IMR-90 (cell line): ENCODE measurements at regions not wholly inside any gene's neighbourhood (a gene's known extent, or its start where the extent isn't known, plus 50 kb on each side); places are given as distances from the start of the nearest gene placed in this dataset.

Experiments used
- ATAC-seq: fragments of 200-7000 bp; cut with Tn5 transposase; 2 replicates; pipeline ENCODE4 v1.9.1; 2020; ENCODE audit warnings: low read depth, mild to moderate bottlenecking, moderate library complexity
- BruUV-seq: library from RNA; stranded (reverse); fragments of 400-500 nt; replicated peaks from 2 replicates; lab custom pipeline; 2021; lab: Mats Ljungman, UMichigan
- CTCF ChIA-PET: fragments of 300-600 bp; formaldehyde crosslinking; extraction: SDS; loops from one replicate; lab custom pipeline; 2021; ENCODE audit warnings: antibody characterized with exemption; lab: Yijun Ruan, JAX
- POLR2A ChIA-PET: fragments of 300-600 bp; sonication (Branson Sonifier 250); formaldehyde crosslinking; loops from one replicate; lab custom pipeline; 2022; ENCODE audit warnings: antibody characterized with exemption; ENCODE audit not compliant: unreplicated experiment; lab: Charles Lee
- DNase-seq: peaks from one replicate; pipeline ENCODE4 v3.0.0; 2013
- H2AFZ ChIP-seq: replicated peaks from 2 replicates; pipeline ENCODE3; 2013; ENCODE audit warnings: low read length, mild to moderate bottlenecking; ENCODE audit not compliant: poor library complexity
- H2AK5ac ChIP-seq: 2 replicates; pipeline ENCODE4 v1.6.1; 2013; ENCODE audit warnings: low read depth, low read length, inconsistent platforms
- H2AK9ac ChIP-seq: replicated peaks from 2 replicates; pipeline ENCODE3; 2013; ENCODE audit warnings: mild to moderate bottlenecking, low read depth, low read length, moderate library complexity; ENCODE audit not compliant: poor library complexity
- H2BK120ac ChIP-seq: 2 replicates; pipeline ENCODE4 v1.6.1; 2013; ENCODE audit warnings: low read depth, low read length, inconsistent platforms
- H2BK15ac ChIP-seq: 3 replicates; pipeline ENCODE4 v1.6.1; 2013; ENCODE audit warnings: low read depth, low read length, inconsistent platforms
- H2BK20ac ChIP-seq: 2 replicates; pipeline ENCODE4 v1.6.1; 2013; ENCODE audit warnings: low read depth, mild to moderate bottlenecking, inconsistent platforms, low read length, moderate library complexity
- H2BK5ac ChIP-seq: 2 replicates; pipeline ENCODE4 v1.6.1; 2013; ENCODE audit warnings: mild to moderate bottlenecking, low read depth, low read length, inconsistent platforms; ENCODE audit not compliant: poor library complexity, severe bottlenecking
- H3K14ac ChIP-seq: replicated peaks from 2 replicates; pipeline ENCODE4 v1.6.1; 2013; ENCODE audit warnings: low read depth, low read length, inconsistent platforms
- H3K18ac ChIP-seq: 2 replicates; pipeline ENCODE4 v1.6.1; 2013; ENCODE audit warnings: low read depth, low read length, control low read depth
- H3K23ac ChIP-seq: 2 replicates; pipeline ENCODE4 v1.6.1; 2013; ENCODE audit warnings: low read depth, low read length, inconsistent platforms
- H3K27ac ChIP-seq: 2 replicates; pipeline ENCODE4 v1.5.1; 2013; ENCODE audit warnings: mild to moderate bottlenecking, control low read depth, low read length; ENCODE audit not compliant: insufficient read depth
- H3K27me3 ChIP-seq: 2 replicates; pipeline ENCODE4 v1.6.1; 2013; ENCODE audit warnings: low read length; ENCODE audit not compliant: control insufficient read depth, insufficient read depth
- H3K36me3 ChIP-seq: 2 replicates; pipeline ENCODE4 v1.6.1; 2013; ENCODE audit warnings: low read length, mixed read lengths; ENCODE audit not compliant: control insufficient read depth, insufficient read depth
- H3K4ac ChIP-seq: 2 replicates; pipeline ENCODE4 v1.6.1; 2013; ENCODE audit warnings: low read depth, low read length, inconsistent platforms
- H3K4me1 ChIP-seq: 2 replicates; pipeline ENCODE4 v1.6.1; 2013; ENCODE audit warnings: low read length, mixed read lengths; ENCODE audit not compliant: control insufficient read depth, insufficient read depth
- H3K4me2 ChIP-seq: 2 replicates; pipeline ENCODE4 v1.6.1; 2013; ENCODE audit warnings: low read depth, mild to moderate bottlenecking, control low read depth, low read length, moderate library complexity
- H3K4me3 ChIP-seq: 2 replicates; pipeline ENCODE4 v1.5.1; 2013; ENCODE audit warnings: low read depth, mild to moderate bottlenecking, control low read depth, low read length, moderate library complexity; ENCODE audit not compliant: insufficient read depth
- H3K56ac ChIP-seq: 2 replicates; pipeline ENCODE4 v1.6.1; 2013; ENCODE audit warnings: low read length, inconsistent platforms; ENCODE audit not compliant: insufficient read depth; ENCODE audit errors: extremely low read depth
- H3K79me1 ChIP-seq, 2 experiments: 2 replicates each; pipeline ENCODE4 v1.6.1; 2013; ENCODE audit warnings: low read length in 2 of 2, inconsistent platforms in 1 of 2, low read depth in 1 of 2
- H3K9ac ChIP-seq: 2 replicates; pipeline ENCODE4 v1.6.1; 2013; ENCODE audit warnings: low read depth, low read length, control low read depth
- H3K9me1 ChIP-seq: 2 replicates; pipeline ENCODE4 v1.6.1; 2013; ENCODE audit warnings: low read length, inconsistent platforms; ENCODE audit not compliant: insufficient read depth
- H3K9me3 ChIP-seq: 2 replicates; pipeline ENCODE4 v1.6.1; 2013; ENCODE audit warnings: low read length; ENCODE audit not compliant: control insufficient read depth, insufficient read depth
- H4K20me1 ChIP-seq: 2 replicates; pipeline ENCODE4 v1.6.1; 2013; ENCODE audit warnings: low read length, inconsistent platforms; ENCODE audit not compliant: insufficient read depth
- H4K5ac ChIP-seq: 2 replicates; pipeline ENCODE4 v1.6.1; 2013; ENCODE audit warnings: mild to moderate bottlenecking, low read depth, low read length, control low read depth
- H4K8ac ChIP-seq, 2 experiments: 2 replicates each; pipeline ENCODE4 v1.6.1; 2013; ENCODE audit warnings: low read depth in 2 of 2, low read length in 2 of 2, control low read depth in 1 of 2, inconsistent platforms in 1 of 2
- H4K91ac ChIP-seq: 2 replicates; pipeline ENCODE4 v1.6.1; 2013; ENCODE audit warnings: low read depth, low read length, inconsistent platforms; ENCODE audit not compliant: insufficient read depth
- BHLHE40 ChIP-seq: fragments of 150-350 bp; IDR thresholded peaks from 2 replicates; pipeline ENCODE4 v1.6.1; 2016; ENCODE audit warnings: mild to moderate bottlenecking, low read depth, low read length
- CEBPB ChIP-seq: IDR thresholded peaks from 2 replicates; pipeline ENCODE4 v1.6.1; 2012; ENCODE audit warnings: low read depth, low read length, improper control_type of control experiment
- CHD1 ChIP-seq: IDR thresholded peaks from 2 replicates; pipeline ENCODE4 v1.6.1; 2012; ENCODE audit warnings: low read depth, low read length, improper control_type of control experiment
- CTCF ChIP-seq: conservative IDR thresholded peaks from 2 replicates; pipeline ENCODE4 v1.5.1; 2012; ENCODE audit warnings: mild to moderate bottlenecking, low read depth, low read length, improper control_type of control experiment
- FOS ChIP-seq: fragments of 150-350 bp; IDR thresholded peaks from 2 replicates; pipeline ENCODE4 v1.6.1; 2016; ENCODE audit warnings: low read depth, low read length
- MAFK ChIP-seq: IDR thresholded peaks from 2 replicates; pipeline ENCODE4 v1.6.1; 2012; ENCODE audit warnings: low read depth, low read length, improper control_type of control experiment
- MAZ ChIP-seq: IDR thresholded peaks from 2 replicates; pipeline ENCODE4 v1.6.1; 2012; ENCODE audit warnings: low read depth, mild to moderate bottlenecking, low read length, improper control_type of control experiment, moderate library complexity, borderline replicate concordance
- MXI1 ChIP-seq: IDR thresholded peaks from 2 replicates; pipeline ENCODE4 v1.6.1; 2012; ENCODE audit warnings: low read depth, mild to moderate bottlenecking, low read length, moderate library complexity, borderline replicate concordance
- NFE2L2 ChIP-seq: fragments of 150-350 bp; IDR thresholded peaks from 2 replicates; pipeline ENCODE4 v1.6.1; 2016; ENCODE audit warnings: low read depth, mild to moderate bottlenecking, low read length
- POLR2A ChIP-seq: IDR thresholded peaks from 2 replicates; pipeline ENCODE4 v1.6.1; 2012; ENCODE audit warnings: mild to moderate bottlenecking, low read depth, low read length
- RAD21 ChIP-seq: IDR thresholded peaks from 2 replicates; pipeline ENCODE4 v1.6.1; 2012; ENCODE audit warnings: low read length, improper control_type of control experiment
- RCOR1 ChIP-seq: IDR thresholded peaks from 2 replicates; pipeline ENCODE4 v1.6.1; 2012; ENCODE audit warnings: mild to moderate bottlenecking, low read length, improper control_type of control experiment; ENCODE audit not compliant: insufficient replicate concordance
- RFX5 ChIP-seq: IDR thresholded peaks from 2 replicates; pipeline ENCODE4 v1.8.0; 2012; ENCODE audit warnings: low read depth, mild to moderate bottlenecking, low read length, moderate library complexity
- SMC3 ChIP-seq: fragments of 150-350 bp; IDR thresholded peaks from 2 replicates; pipeline ENCODE4 v1.6.1; 2016; ENCODE audit warnings: low read depth, mild to moderate bottlenecking, antibody characterized with exemption, low read length, moderate library complexity
- WGBS, 2 experiments: methylation state at CpG; one replicate each; pipeline versions ENCODE4 v1.1.5 to v1.1.7; 2013; ENCODE audit warnings: missing lambda C conversion rate in 2 of 2; ENCODE audit not compliant: insufficient read length in 1 of 2; ENCODE audit errors: extremely low coverage in 2 of 2; 5-methylcytosine and 5-hydroxymethylcytosine counted together
- dilution Hi-C: fragments of 300-500 bp; cut with HindIII; formaldehyde crosslinking; loops from one replicate; pipeline ENCODE4 v1.14.3; 2018; ENCODE audit warnings: low sequenced_read_pairs; ENCODE audit not compliant: unreplicated experiment
- in situ Hi-C: fragments of 300-500 bp; cut with MboI; formaldehyde crosslinking; loops from 3 replicates; pipeline ENCODE4 v1.14.3; 2019; ENCODE audit warnings: low sequenced_read_pairs, inconsistent platforms, mixed read lengths
- intact Hi-C: fragments of 100-400 bp; cut with micrococcal nuclease; formaldehyde crosslinking; loops from 2 replicates; pipeline ENCODE4 v1.10.0; 2022
- TF ChIP-seq, protein P1 (sequence below): fragments of 150-350 bp; IDR thresholded peaks from 2 replicates; pipeline ENCODE4 v1.6.1; 2017; ENCODE audit warnings: mild to moderate bottlenecking, antibody characterized with exemption, low read length, low read depth
- TF ChIP-seq, protein P2 (sequence below): fragments of 150-350 bp; IDR thresholded peaks from 2 replicates; pipeline ENCODE4 v1.6.1; 2016; ENCODE audit warnings: low read depth, mild to moderate bottlenecking, low read length, moderate library complexity, borderline replicate concordance

GRCh38 chr6:94376876-94377275, 957.5 kb upstream of the EPHA7 start:
- Histone ChIP-seq H4K91ac (no peak overlapping the region), H3K23ac (no peak overlapping the region), H3K9ac (no peak overlapping the region), H2AFZ (no peak overlapping the region), H3K9me3 (no peaks in the 10 kb centered on the region; the same call in 1 of the 2 replicates), H3K4me2 (no peak overlapping the region), H2BK5ac (no peak overlapping the region), H4K8ac (no peak overlapping the region), H2AK5ac (no peak overlapping the region), H3K27me3 (no peaks in the 10 kb centered on the region), H4K20me1 (no peaks in the 10 kb centered on the region), H3K36me3 (no peaks in the 10 kb centered on the region), H3K4me1 (no peaks in the 10 kb centered on the region), H2BK120ac (no peak overlapping the region), H3K56ac (no peak overlapping the region), H3K9me1 (no peaks in the 10 kb centered on the region), H3K4ac (no peak overlapping the region), H3K14ac (no peak overlapping the region), H2BK20ac (no peak overlapping the region), H2AK9ac (no peak overlapping the region), H4K5ac (no peak overlapping the region), H3K4me3 (no peak overlapping the region), H3K27ac (no peak overlapping the region), H3K18ac (no peak overlapping the region), H3K79me1 (no peaks in the 10 kb centered on the region), H2BK15ac (no peak overlapping the region)
- in situ Hi-C loops (no loop called here), dilution Hi-C loops (no loop called here), intact Hi-C loops (no loop called here)
- ATAC-seq (no peak), DNase-seq (no peak)
- TF ChIP-seq, protein P1, sequence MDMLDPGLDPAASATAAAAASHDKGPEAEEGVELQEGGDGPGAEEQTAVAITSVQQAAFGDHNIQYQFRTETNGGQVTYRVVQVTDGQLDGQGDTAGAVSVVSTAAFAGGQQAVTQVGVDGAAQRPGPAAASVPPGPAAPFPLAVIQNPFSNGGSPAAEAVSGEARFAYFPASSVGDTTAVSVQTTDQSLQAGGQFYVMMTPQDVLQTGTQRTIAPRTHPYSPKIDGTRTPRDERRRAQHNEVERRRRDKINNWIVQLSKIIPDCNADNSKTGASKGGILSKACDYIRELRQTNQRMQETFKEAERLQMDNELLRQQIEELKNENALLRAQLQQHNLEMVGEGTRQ, result no peak
- TF ChIP-seq CTCF, result no peak
- no peak for TF ChIP-seq SMC3
- no peak for TF ChIP-seq BHLHE40
- TF ChIP-seq NFE2L2, result no peak
- TF ChIP-seq FOS, result no peak
- no peak for TF ChIP-seq CEBPB
- no peak for TF ChIP-seq POLR2A
- TF ChIP-seq MAFK, result no peak
- TF ChIP-seq, protein P2, sequence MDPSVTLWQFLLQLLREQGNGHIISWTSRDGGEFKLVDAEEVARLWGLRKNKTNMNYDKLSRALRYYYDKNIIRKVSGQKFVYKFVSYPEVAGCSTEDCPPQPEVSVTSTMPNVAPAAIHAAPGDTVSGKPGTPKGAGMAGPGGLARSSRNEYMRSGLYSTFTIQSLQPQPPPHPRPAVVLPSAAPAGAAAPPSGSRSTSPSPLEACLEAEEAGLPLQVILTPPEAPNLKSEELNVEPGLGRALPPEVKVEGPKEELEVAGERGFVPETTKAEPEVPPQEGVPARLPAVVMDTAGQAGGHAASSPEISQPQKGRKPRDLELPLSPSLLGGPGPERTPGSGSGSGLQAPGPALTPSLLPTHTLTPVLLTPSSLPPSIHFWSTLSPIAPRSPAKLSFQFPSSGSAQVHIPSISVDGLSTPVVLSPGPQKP, result no peak
- TF ChIP-seq RFX5, result no peak
- TF ChIP-seq MXI1, result no peak
- no peak for TF ChIP-seq MAZ
- TF ChIP-seq CHD1, result no peak
- TF ChIP-seq RAD21, result no peak
- TF ChIP-seq RCOR1, result no peak
- no CpG with 5 or more reads among the region's 1 CpG for WGBS, 2 experiments
- CTCF ChIA-PET, result no interaction called here
- BruUV-seq, result no TSS peak
- POLR2A ChIA-PET, result no interaction called here
